HepG2 (cell line): ENCODE measurements at regions not wholly inside any gene's neighbourhood (a gene's known extent, or its start where the extent isn't known, plus 50 kb on each side); places are given as distances from the start of the nearest gene placed in this dataset.

Experiments
- ATAC-seq: fragments of 200-7000 bp; cut with Tn5 transposase; 3 replicates; pipeline ENCODE4 v1.9.1; 2020; ENCODE audit warnings: mild to moderate bottlenecking, moderate library complexity
- BruUV-seq: library from RNA; stranded (reverse); fragments of 400-500 nt; replicated peaks from 2 replicates; lab custom pipeline; 2021; lab: Mats Ljungman, UMichigan
- CTCF ChIA-PET: fragments of 300-600 bp; formaldehyde crosslinking; extraction: SDS; loops from one replicate; lab custom pipeline; 2021; ENCODE audit warnings: low total read pairs, inconsistent platforms, low intra/inter-chr PET ratio; lab: Yijun Ruan, JAX
- POLR2A ChIA-PET: fragments of 350-600 bp; sonication (Branson Sonifier 250); formaldehyde crosslinking; loops from one replicate; lab custom pipeline; 2020; ENCODE audit warnings: antibody characterized with exemption, inconsistent platforms; lab: Yijun Ruan, JAX
- DNase-seq: peaks from one replicate; pipeline ENCODE4 v3.0.0-alpha.2; 2015; ENCODE audit warnings: low spot score
- FAIRE-seq: peaks from 3 replicates; lab custom pipeline; 2011; peaks lifted over from hg19 to GRCh38; lab: Jason Lieb, UNC
- H2AFZ ChIP-seq: one replicate; pipeline ENCODE4 v1.6.1; 2011; ENCODE audit warnings: low read length, inconsistent platforms
- H3K27ac ChIP-seq: fragments of 300-600 bp; 3 replicates; pipeline ENCODE4 v1.8.0; 2011; ENCODE audit warnings: mixed run types, mild to moderate bottlenecking, mixed read lengths, low read length, inconsistent platforms; ENCODE audit not compliant: insufficient read depth; ENCODE audit errors: extremely low read length
- H3K27me3 ChIP-seq, 2 experiments: fragments of 200-600 bp in 1 of 2; 2 replicates in 1 of 2; 3 replicates in 1 of 2; pipeline versions ENCODE4 v1.6.0 to v1.8.0; 2011; ENCODE audit warnings: low read length in 2 of 2, mild to moderate bottlenecking in 2 of 2, moderate library complexity in 2 of 2, inconsistent platforms in 1 of 2; ENCODE audit not compliant: insufficient read depth in 2 of 2, control insufficient read depth in 1 of 2
- H3K36me3 ChIP-seq, 2 experiments: fragments of 200-600 bp in 1 of 2; replicated peaks in 1 of 2; 2 replicates in 1 of 2; 3 replicates in 1 of 2; pipeline versions ENCODE4 v1.5.1 to v1.8.0; 2011; ENCODE audit warnings: low read length in 2 of 2, inconsistent platforms in 1 of 2; ENCODE audit not compliant: insufficient read depth in 2 of 2, control insufficient read depth in 1 of 2
- H3K4me1 ChIP-seq: 2 replicates; pipeline ENCODE4 v1.5.1; 2012; ENCODE audit warnings: low read length, inconsistent platforms; ENCODE audit not compliant: insufficient read depth
- H3K4me2 ChIP-seq: 2 replicates; pipeline ENCODE4 v1.6.0; 2011; ENCODE audit warnings: low read depth, low read length, inconsistent platforms
- H3K4me3 ChIP-seq, 3 experiments: fragments of 200-600 bp in 1 of 3; sonication (generic), shearing (Covaris generic) in 1 of 3; replicated peaks in 1 of 3; 2 replicates each; pipeline ENCODE4 v1.5.1; 2011 to 2016; ENCODE audit warnings: low read length in 3 of 3, inconsistent platforms in 2 of 3, low read depth in 2 of 3, mild to moderate bottlenecking in 2 of 3, control low read depth in 1 of 3, mixed read lengths in 1 of 3; ENCODE audit not compliant: insufficient read depth in 1 of 3
- H3K79me2 ChIP-seq: one replicate; pipeline ENCODE4 v1.6.1; 2011; ENCODE audit warnings: low read length, inconsistent platforms; ENCODE audit not compliant: insufficient read depth
- H3K9ac ChIP-seq: 2 replicates; pipeline ENCODE4 v1.6.0; 2011; ENCODE audit warnings: mild to moderate bottlenecking, low read depth, low read length, inconsistent platforms; ENCODE audit not compliant: insufficient read depth
- H3K9me3 ChIP-seq: 2 replicates; pipeline ENCODE4 v1.5.1; 2012; ENCODE audit warnings: mild to moderate bottlenecking, low read length
- H4K20me1 ChIP-seq: 2 replicates; pipeline ENCODE4 v1.6.0; 2011; ENCODE audit warnings: inconsistent platforms, mild to moderate bottlenecking, low read length, moderate library complexity; ENCODE audit not compliant: insufficient read depth
- CC2D1A ChIP-seq: sonication (generic); formaldehyde crosslinking; IDR thresholded peaks from 2 replicates; pipeline ENCODE4 v1.8.1; 2023; ENCODE audit warnings: mild to moderate bottlenecking, missing genetic modification reagents
- CREB1 ChIP-seq, 2 experiments: fragments of 450-650 bp in 1 of 2; IDR thresholded peaks; 2 replicates each; pipeline ENCODE4 v1.6.1; 2016 to 2017; ENCODE audit warnings: control low read depth in 1 of 2, mild to moderate bottlenecking in 1 of 2, missing compliant biosample characterization in 1 of 2, missing genetic modification characterization in 1 of 2
- NR3C1 ChIP-seq: sonication (generic); formaldehyde crosslinking; IDR thresholded peaks from 2 replicates; pipeline ENCODE4 v1.4.0; 2020; ENCODE audit warnings: missing genetic modification reagents
- ZFYVE20 ChIP-seq: sonication (generic); formaldehyde crosslinking; IDR thresholded peaks from 2 replicates; pipeline ENCODE4 v1.8.0; 2023; ENCODE audit warnings: low read depth, mild to moderate bottlenecking, moderate library complexity, missing genetic modification reagents, borderline replicate concordance
- ZNF34 ChIP-seq: sonication (generic); formaldehyde crosslinking; IDR thresholded peaks from 2 replicates; pipeline ENCODE4 v1.4.0; 2020; ENCODE audit warnings: mild to moderate bottlenecking, missing genetic modification reagents, borderline replicate concordance
- ZNF703 ChIP-seq: sonication (generic); formaldehyde crosslinking; IDR thresholded peaks from 2 replicates; pipeline ENCODE4 v1.5.1; 2020; ENCODE audit warnings: missing genetic modification reagents, mild to moderate bottlenecking, moderate library complexity, borderline replicate concordance
- WGBS: methylation state at CpG from one replicate; pipeline ENCODE4 v1.1.6; 2017; ENCODE audit warnings: low lambda C conversion rate; 5-methylcytosine and 5-hydroxymethylcytosine counted together
- in situ Hi-C: cut with HindIII; loops from 2 replicates; pipeline ENCODE4 v1.10.0; 2017; ENCODE audit warnings: low pct_unique_long_range_greater_than_20kb; ENCODE audit not compliant: extremely low pct_ligation_motif_present
- intact Hi-C: fragments of 100-400 bp; cut with micrococcal nuclease; formaldehyde crosslinking; loops from one replicate; pipeline ENCODE4 v1.10.0; 2022; ENCODE audit not compliant: unreplicated experiment
- TF ChIP-seq, protein P1 (sequence below), 2 experiments: fragments of 450-650 bp in 1 of 2; sonication (generic) in 1 of 2; formaldehyde crosslinking; IDR thresholded peaks; 2 replicates each; pipeline versions ENCODE4 v1.5.0 to v1.8.0; 2020 to 2022; ENCODE audit warnings: mild to moderate bottlenecking in 1 of 2, missing genetic modification reagents in 1 of 2
- TF ChIP-seq, protein P2 (sequence below): sonication (generic); formaldehyde crosslinking; IDR thresholded peaks from 2 replicates; pipeline ENCODE4 v1.4.0; 2020; ENCODE audit warnings: missing genetic modification reagents; ENCODE audit errors: not compliant biosample characterization

DNA sequence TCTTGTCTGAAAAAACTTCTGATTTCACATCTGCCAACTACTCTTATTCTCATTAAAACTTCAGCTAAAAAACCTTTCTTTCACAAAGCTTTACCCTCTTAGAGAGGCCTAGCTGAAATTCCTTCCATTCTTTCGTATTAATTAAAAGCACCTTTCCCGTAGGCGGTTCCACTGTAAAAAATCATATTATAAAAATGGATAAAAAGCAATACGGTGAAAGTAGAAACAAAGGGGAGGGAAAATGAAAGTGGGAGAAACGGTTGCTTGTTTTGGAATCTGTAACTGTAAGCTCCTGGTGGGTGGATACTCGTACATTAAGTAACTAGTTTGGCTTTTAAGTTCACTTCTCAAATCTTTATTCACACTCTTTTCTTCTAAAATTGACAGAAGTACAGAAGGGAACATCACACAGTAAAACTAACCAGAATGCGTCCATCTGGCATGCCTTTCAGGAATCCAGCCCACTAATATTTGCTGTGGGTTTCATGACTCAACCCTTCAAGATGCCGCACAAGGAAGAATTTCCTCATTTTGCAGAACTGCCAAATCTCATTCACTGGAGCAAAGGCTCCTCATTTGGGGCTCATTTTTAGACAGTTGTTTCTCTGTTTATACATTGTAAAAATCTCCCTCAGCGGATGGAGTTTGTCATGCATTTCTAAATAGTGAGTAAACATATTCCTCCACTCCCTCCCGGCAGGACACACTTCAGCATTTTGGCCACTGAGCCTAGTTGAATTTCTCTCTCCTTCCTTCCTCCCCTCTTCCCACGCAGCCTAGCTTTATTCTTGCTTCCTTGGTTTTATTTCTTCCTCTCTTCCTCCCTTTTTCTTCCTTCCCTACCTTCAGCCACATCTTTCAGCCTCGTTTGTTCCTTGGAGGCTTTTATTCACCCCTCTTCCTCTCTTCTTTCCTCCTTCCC, 419.5 kb upstream of the NAALADL2 start:
- BruUV-seq, result no TSS peak
- FAIRE-seq, result no peak

More for the DNA sequence above, 419.5 kb upstream of the NAALADL2 start:
- Histone ChIP-seq H2AFZ (no peak overlapping the region), H3K36me3 (no peaks in the 10 kb centered on the region), H3K27me3 (peaks cover 0 to 8% of the 10 kb centered on the region in 2 experiments; a peak in 1 of 5 replicates), H3K27ac (no peak overlapping the region), H3K79me2 (no peaks in the 10 kb centered on the region), H3K4me3 (no peak overlapping the region), H3K9ac (no peak overlapping the region), H3K4me2 (peak overlapping the region; percentile 90; the same call in 1 of the 2 replicates), H3K4me1 (peaks cover 18% of the 10 kb centered on the region), H4K20me1 (no peaks in the 10 kb centered on the region), H3K9me3 (no peaks in the 10 kb centered on the region)
- in situ Hi-C loops, result no loop called here
- ChIA-PET POLR2A (no interaction called here), CTCF (no interaction called here)
- intact Hi-C loops, result no loop called here
- DNase-seq (peak; percentile 5), ATAC-seq (no peak)
- WGBS, result 35% methylated on average over 12 of the region's 12 CpGs
- TF ChIP-seq ZFYVE20 (CRISPR knock-in tag), result no peak
- TF ChIP-seq, protein P1, sequence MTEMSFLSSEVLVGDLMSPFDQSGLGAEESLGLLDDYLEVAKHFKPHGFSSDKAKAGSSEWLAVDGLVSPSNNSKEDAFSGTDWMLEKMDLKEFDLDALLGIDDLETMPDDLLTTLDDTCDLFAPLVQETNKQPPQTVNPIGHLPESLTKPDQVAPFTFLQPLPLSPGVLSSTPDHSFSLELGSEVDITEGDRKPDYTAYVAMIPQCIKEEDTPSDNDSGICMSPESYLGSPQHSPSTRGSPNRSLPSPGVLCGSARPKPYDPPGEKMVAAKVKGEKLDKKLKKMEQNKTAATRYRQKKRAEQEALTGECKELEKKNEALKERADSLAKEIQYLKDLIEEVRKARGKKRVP (CRISPR knock-in tag; IDR thresholded peaks at IDR 0.05), result no peak
- TF ChIP-seq ZNF34 (CRISPR knock-in tag), result no peak
- TF ChIP-seq, protein P2, sequence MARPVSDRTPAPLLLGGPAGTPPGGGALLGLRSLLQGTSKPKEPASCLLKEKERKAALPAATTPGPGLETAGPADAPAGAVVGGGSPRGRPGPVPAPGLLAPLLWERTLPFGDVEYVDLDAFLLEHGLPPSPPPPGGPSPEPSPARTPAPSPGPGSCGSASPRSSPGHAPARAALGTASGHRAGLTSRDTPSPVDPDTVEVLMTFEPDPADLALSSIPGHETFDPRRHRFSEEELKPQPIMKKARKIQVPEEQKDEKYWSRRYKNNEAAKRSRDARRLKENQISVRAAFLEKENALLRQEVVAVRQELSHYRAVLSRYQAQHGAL (CRISPR knock-in tag), result no peak
- no peak for TF ChIP-seq NR3C1
- TF ChIP-seq CREB1 (IDR thresholded peaks at IDR 0.05), result no peak
- no peak for TF ChIP-seq CREB1 (CRISPR knock-in tag; IDR thresholded peaks at IDR 0.05)
- TF ChIP-seq CC2D1A, result no peak
- TF ChIP-seq ZNF703 (CRISPR knock-in tag), result no peak
